SK-N-SH treated with all-trans-retinoic acid at 6 μM for 48 hours (cell line): ENCODE measurements at regions not wholly inside any gene's neighbourhood (a gene's known extent, or its start where the extent isn't known, plus 50 kb on each side); places are given as distances from the start of the nearest gene placed in this dataset.

Experiments used
- ATAC-seq: fragments of 200-7000 bp; cut with Tn5 transposase; 3 replicates; pipeline ENCODE4 v1.9.1; 2020; ENCODE audit warnings: mild to moderate bottlenecking, moderate library complexity
- ARNTL ChIP-seq: fragments of 450-650 bp; formaldehyde crosslinking; IDR thresholded peaks from 2 replicates; pipeline ENCODE4 v1.5.0; 2020; ENCODE audit warnings: low read depth, mild to moderate bottlenecking, moderate library complexity, borderline replicate concordance
- CSDC2 ChIP-seq: fragments of 250-450 bp; sonication (Bioruptor Pico); IDR thresholded peaks from 2 replicates; pipeline ENCODE4 v1.5.0; 2020; ENCODE audit warnings: mild to moderate bottlenecking, moderate library complexity
- CSRNP3 ChIP-seq: fragments of 250-450 bp; sonication (Bioruptor Pico); IDR thresholded peaks from 2 replicates; pipeline ENCODE4 v1.5.1; 2021; ENCODE audit warnings: mild to moderate bottlenecking, moderate library complexity
- ESRRG ChIP-seq: fragments of 250-450 bp; sonication (Bioruptor Pico); IDR thresholded peaks from 2 replicates; pipeline ENCODE4 v1.6.1; 2021; ENCODE audit warnings: mild to moderate bottlenecking
- GLIS3 ChIP-seq: fragments of 250-450 bp; sonication (Bioruptor Pico); IDR thresholded peaks from 2 replicates; pipeline ENCODE4 v1.5.0; 2020; ENCODE audit warnings: mild to moderate bottlenecking, moderate library complexity
- ISL1 ChIP-seq: fragments of 250-450 bp; sonication (Bioruptor Pico); IDR thresholded peaks from 2 replicates; pipeline ENCODE4 v2.1.2; 2022; ENCODE audit warnings: mild to moderate bottlenecking, moderate library complexity
- OSR1 ChIP-seq: fragments of 250-450 bp; sonication (Bioruptor Pico); IDR thresholded peaks from 2 replicates; pipeline ENCODE4 v1.8.0; 2022; ENCODE audit warnings: moderate library complexity, mild to moderate bottlenecking, inconsistent platforms
- PATZ1 ChIP-seq: fragments of 250-450 bp; sonication (Bioruptor Pico); IDR thresholded peaks from 2 replicates; pipeline ENCODE4 v1.8.0; 2020; ENCODE audit warnings: mild to moderate bottlenecking, moderate library complexity, borderline replicate concordance
- POU6F1 ChIP-seq: fragments of 250-450 bp; sonication (Bioruptor Pico); IDR thresholded peaks from 2 replicates; pipeline ENCODE4 v1.8.0; 2021; ENCODE audit warnings: low read depth, mild to moderate bottlenecking, moderate library complexity, borderline replicate concordance
- PPARA ChIP-seq: fragments of 250-450 bp; sonication (Bioruptor Pico); IDR thresholded peaks from 2 replicates; pipeline ENCODE4 v1.5.0; 2020; ENCODE audit warnings: mild to moderate bottlenecking, borderline replicate concordance
- RARB ChIP-seq: fragments of 250-450 bp; sonication (Bioruptor Pico); IDR thresholded peaks from 2 replicates; pipeline ENCODE4 v1.8.0; 2021; ENCODE audit warnings: mild to moderate bottlenecking, moderate library complexity
- SNAI2 ChIP-seq: fragments of 250-450 bp; sonication (Bioruptor Pico); IDR thresholded peaks from 2 replicates; pipeline ENCODE4 v1.5.0; 2020; ENCODE audit warnings: mild to moderate bottlenecking, moderate library complexity
- TCF4 ChIP-seq: fragments of 250-450 bp; sonication (Bioruptor Pico); IDR thresholded peaks from 2 replicates; pipeline ENCODE4 v1.8.0; 2021; ENCODE audit warnings: mild to moderate bottlenecking, moderate library complexity, borderline replicate concordance
- TOX ChIP-seq: fragments of 250-450 bp; sonication (Bioruptor Pico); IDR thresholded peaks from 2 replicates; pipeline ENCODE4 v1.8.0; 2021; ENCODE audit warnings: mild to moderate bottlenecking, moderate library complexity, borderline replicate concordance
- ZC3H10 ChIP-seq: fragments of 250-450 bp; sonication (Bioruptor Pico); IDR thresholded peaks from 2 replicates; pipeline ENCODE4 v1.5.1; 2021; ENCODE audit warnings: mild to moderate bottlenecking, moderate library complexity
- ZFP3 ChIP-seq: fragments of 250-450 bp; sonication (Bioruptor Pico); IDR thresholded peaks from 2 replicates; pipeline ENCODE4 v1.5.0; 2020; ENCODE audit warnings: mild to moderate bottlenecking, moderate library complexity
- ZFP30 ChIP-seq: fragments of 450-650 bp; formaldehyde crosslinking; IDR thresholded peaks from 2 replicates; pipeline ENCODE4 v1.5.0; 2022; ENCODE audit warnings: mild to moderate bottlenecking, moderate library complexity
- ZNF565 ChIP-seq: fragments of 450-650 bp; formaldehyde crosslinking; conservative IDR thresholded peaks from 2 replicates; pipeline ENCODE4 v1.5.0; 2020; ENCODE audit warnings: low read depth, mild to moderate bottlenecking, moderate library complexity
- ZNF70 ChIP-seq: fragments of 450-650 bp; formaldehyde crosslinking; IDR thresholded peaks from 2 replicates; pipeline ENCODE4 v1.5.0; 2020; ENCODE audit warnings: mild to moderate bottlenecking, moderate library complexity
- ZNF8 ChIP-seq: fragments of 450-650 bp; formaldehyde crosslinking; IDR thresholded peaks from 2 replicates; pipeline ENCODE4 v1.5.0; 2020; ENCODE audit warnings: mild to moderate bottlenecking, moderate library complexity
- TF ChIP-seq, protein P1 (sequence below): fragments of 250-450 bp; sonication (Bioruptor Pico); IDR thresholded peaks from 2 replicates; pipeline ENCODE4 v1.5.1; 2020; ENCODE audit warnings: low read depth, mild to moderate bottlenecking, moderate library complexity
- TF ChIP-seq, protein P2 (sequence below): fragments of 250-450 bp; sonication (Bioruptor Pico); IDR thresholded peaks from 2 replicates; pipeline ENCODE4 v1.5.0; 2020; ENCODE audit warnings: mild to moderate bottlenecking, moderate library complexity

DNA sequence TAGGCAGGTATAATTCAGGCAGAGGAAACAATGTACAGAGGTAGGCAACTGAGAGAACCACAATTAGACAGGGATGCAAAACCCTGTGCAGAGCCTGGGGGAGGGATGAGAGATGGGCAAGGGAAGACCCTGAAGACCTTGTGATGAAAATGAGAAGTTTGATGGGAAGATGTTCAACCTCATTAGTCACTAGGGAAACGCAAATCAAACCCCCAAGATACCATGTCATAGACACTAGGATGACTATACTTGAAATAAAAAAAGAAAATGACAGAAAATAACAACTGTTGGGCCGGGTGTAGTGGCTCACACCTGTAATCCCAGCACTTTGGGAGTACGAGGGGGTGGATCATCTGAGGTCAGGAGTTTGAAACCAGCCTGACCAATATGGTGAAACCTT lies 813.1 kb downstream of the CDH11 start:
- TF ChIP-seq TOX (CRISPR knock-in tag) (no peak), ESRRG (CRISPR knock-in tag) (no peak), TCF4 (CRISPR knock-in tag) (no peak), OSR1 (CRISPR knock-in tag) (no peak), ISL1 (CRISPR knock-in tag) (no peak), ZC3H10 (CRISPR knock-in tag) (no peak), ZNF70 (no peak), PATZ1 (CRISPR knock-in tag) (no peak), ZFP3 (CRISPR knock-in tag) (no peak), ARNTL (CRISPR knock-in tag) (no peak), PPARA (no peak), SNAI2 (no peak), GLIS3 (CRISPR knock-in tag) (no peak), ZFP30 (CRISPR knock-in tag) (no peak), CSRNP3 (CRISPR knock-in tag) (no peak), ZNF8 (CRISPR knock-in tag) (no peak), ZNF565 (CRISPR knock-in tag) (no peak)
- TF ChIP-seq, protein P1, sequence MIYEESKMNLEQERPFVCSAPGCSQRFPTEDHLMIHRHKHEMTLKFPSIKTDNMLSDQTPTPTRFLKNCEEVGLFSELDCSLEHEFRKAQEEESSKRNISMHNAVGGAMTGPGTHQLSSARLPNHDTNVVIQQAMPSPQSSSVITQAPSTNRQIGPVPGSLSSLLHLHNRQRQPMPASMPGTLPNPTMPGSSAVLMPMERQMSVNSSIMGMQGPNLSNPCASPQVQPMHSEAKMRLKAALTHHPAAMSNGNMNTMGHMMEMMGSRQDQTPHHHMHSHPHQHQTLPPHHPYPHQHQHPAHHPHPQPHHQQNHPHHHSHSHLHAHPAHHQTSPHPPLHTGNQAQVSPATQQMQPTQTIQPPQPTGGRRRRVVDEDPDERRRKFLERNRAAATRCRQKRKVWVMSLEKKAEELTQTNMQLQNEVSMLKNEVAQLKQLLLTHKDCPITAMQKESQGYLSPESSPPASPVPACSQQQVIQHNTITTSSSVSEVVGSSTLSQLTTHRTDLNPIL (CRISPR knock-in tag) = no peak
- TF ChIP-seq, protein P2, sequence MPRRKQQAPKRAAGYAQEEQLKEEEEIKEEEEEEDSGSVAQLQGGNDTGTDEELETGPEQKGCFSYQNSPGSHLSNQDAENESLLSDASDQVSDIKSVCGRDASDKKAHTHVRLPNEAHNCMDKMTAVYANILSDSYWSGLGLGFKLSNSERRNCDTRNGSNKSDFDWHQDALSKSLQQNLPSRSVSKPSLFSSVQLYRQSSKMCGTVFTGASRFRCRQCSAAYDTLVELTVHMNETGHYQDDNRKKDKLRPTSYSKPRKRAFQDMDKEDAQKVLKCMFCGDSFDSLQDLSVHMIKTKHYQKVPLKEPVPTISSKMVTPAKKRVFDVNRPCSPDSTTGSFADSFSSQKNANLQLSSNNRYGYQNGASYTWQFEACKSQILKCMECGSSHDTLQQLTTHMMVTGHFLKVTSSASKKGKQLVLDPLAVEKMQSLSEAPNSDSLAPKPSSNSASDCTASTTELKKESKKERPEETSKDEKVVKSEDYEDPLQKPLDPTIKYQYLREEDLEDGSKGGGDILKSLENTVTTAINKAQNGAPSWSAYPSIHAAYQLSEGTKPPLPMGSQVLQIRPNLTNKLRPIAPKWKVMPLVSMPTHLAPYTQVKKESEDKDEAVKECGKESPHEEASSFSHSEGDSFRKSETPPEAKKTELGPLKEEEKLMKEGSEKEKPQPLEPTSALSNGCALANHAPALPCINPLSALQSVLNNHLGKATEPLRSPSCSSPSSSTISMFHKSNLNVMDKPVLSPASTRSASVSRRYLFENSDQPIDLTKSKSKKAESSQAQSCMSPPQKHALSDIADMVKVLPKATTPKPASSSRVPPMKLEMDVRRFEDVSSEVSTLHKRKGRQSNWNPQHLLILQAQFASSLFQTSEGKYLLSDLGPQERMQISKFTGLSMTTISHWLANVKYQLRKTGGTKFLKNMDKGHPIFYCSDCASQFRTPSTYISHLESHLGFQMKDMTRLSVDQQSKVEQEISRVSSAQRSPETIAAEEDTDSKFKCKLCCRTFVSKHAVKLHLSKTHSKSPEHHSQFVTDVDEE (CRISPR knock-in tag) = no peak
- no peak for ATAC-seq

GRCh38 chr16:64307431-64307830 lies 814.4 kb downstream of the CDH11 start:
- no peak for ATAC-seq
- TF ChIP-seq, protein P2 (CRISPR knock-in tag) = no peak
- TF ChIP-seq TOX (CRISPR knock-in tag) = no peak
- no peak for TF ChIP-seq CSDC2 (CRISPR knock-in tag)
- no peak for TF ChIP-seq ZNF8 (CRISPR knock-in tag)
- TF ChIP-seq GLIS3 (CRISPR knock-in tag) = no peak
- no peak for TF ChIP-seq ARNTL (CRISPR knock-in tag)
- no peak for TF ChIP-seq RARB

GRCh38 chr16:64305663-64306062 lies 816.2 kb downstream of the CDH11 start:
- no peak for ATAC-seq
- TF ChIP-seq ZC3H10 (CRISPR knock-in tag) (no peak), RARB (no peak), POU6F1 (CRISPR knock-in tag) (no peak), ARNTL (CRISPR knock-in tag) (no peak), CSRNP3 (CRISPR knock-in tag) (no peak), CSDC2 (CRISPR knock-in tag) (no peak), SNAI2 (no peak), PATZ1 (CRISPR knock-in tag) (no peak), GLIS3 (CRISPR knock-in tag) (no peak), ZNF565 (CRISPR knock-in tag) (no peak)
